Heart right ventricle (tissue), 16 donors: ENCODE measurements at regions not wholly inside any gene's neighbourhood (a gene's known extent, or its start where the extent isn't known, plus 50 kb on each side); places are given as distances from the start of the nearest gene placed in this dataset.

ENCODE experiments used
- ATAC-seq, 8 donors: fragments of 200-7000 bp; cut with Tn5 transposase; one replicate each; pipeline ENCODE4 v1.9.1; 2020; ENCODE audit warnings: mild to moderate bottlenecking in 8 of 8, moderate library complexity in 8 of 8, moderate number of reproducible peaks in 1 of 8
- DNase-seq, 2 donors: peaks; one replicate each; pipeline ENCODE4 v3.0.0-alpha.2; 2020
- H3K27ac ChIP-seq, 10 donors: fragments of 200-600 bp; sonication (generic) in 2 of 10; one replicate each; pipeline versions ENCODE4 v1.5.0 to v1.8.0; 2020 to 2022; ENCODE audit warnings: mild to moderate bottlenecking in 3 of 10
- H3K27me3 ChIP-seq, 7 donors: fragments of 200-600 bp; one replicate each; pipeline ENCODE4 v1.8.0; 2021 to 2022; ENCODE audit warnings: mild to moderate bottlenecking in 2 of 7
- H3K36me3 ChIP-seq, 9 donors: fragments of 200-600 bp; sonication (generic) in 1 of 9; one replicate each; pipeline versions ENCODE4 v1.5.0 to v1.8.0; 2020 to 2022; ENCODE audit warnings: mild to moderate bottlenecking in 2 of 9
- H3K4me1 ChIP-seq, 9 donors: fragments of 200-600 bp; sonication (generic) in 1 of 9; one replicate each; pipeline versions ENCODE4 v1.5.0 to v1.8.0; 2020 to 2022; ENCODE audit warnings: mild to moderate bottlenecking in 4 of 9
- H3K4me3 ChIP-seq, 10 donors: fragments of 200-600 bp; sonication (generic) in 2 of 10; one replicate each; pipeline versions ENCODE4 v1.5.0 to v1.8.0; 2020 to 2022; ENCODE audit warnings: mild to moderate bottlenecking in 7 of 10, moderate library complexity in 2 of 10
- H3K9me3 ChIP-seq, 11 donors: fragments of 200-600 bp in 10 of 11; sonication (generic) in 2 of 11; one replicate each; pipeline versions ENCODE4 v1.5.0 to v1.8.0; 2013 to 2022; ENCODE audit warnings: mild to moderate bottlenecking in 2 of 11, control low read depth in 1 of 11, moderate library complexity in 1 of 11
- CTCF ChIP-seq, 9 donors: fragments of 200-600 bp; sonication (generic) in 2 of 9; IDR thresholded peaks; one replicate each; pipeline versions ENCODE4 v1.5.0 to v1.8.0; 2021 to 2022; ENCODE audit warnings: antibody characterized with exemption in 9 of 9, mild to moderate bottlenecking in 5 of 9, moderate library complexity in 1 of 9
- WGBS, 2 donors: extraction: QIAGEN DNeasy Blood & Tissue Kit; methylation state at CpG; one replicate each; pipeline ENCODE4 v1.1.7; 2013; ENCODE audit warnings: inconsistent platforms in 1 of 2; 5-methylcytosine and 5-hydroxymethylcytosine counted together
- intact Hi-C, 10 donors: fragments of 100-400 bp; cut with DNase I; formaldehyde crosslinking; loops; one replicate each; pipeline versions ENCODE4 v1.11.1 to v1.14.2; 2022
- donor health status: Arrhythmogenic right ventricular cardiomyopathy.
- donor health status: ischemic (EF 13 %, LVEDD 7.1; RV severe dilation, severe dysfunction).
- donor health status: healthy with polysubstance abuse.
- donor health status: DM: no; HTN: yes; CAD: no.
- donor health status: DM: no; HTN: no; CAD: no.
- donor health status: ischemic (EF 25% LVEDD 6.9; RV normal size, moderate dysfunction).
- donor health status: ischemic (EF 25% LVEDD 5.7; RV mildly dilated, moderate dysfunction).
- donor health status: healthy.
- donor health status: DM: yes; HTN: yes; CAD: no.
- donor health status: Ischemic cardiomyopathy.
- donor health status: ischemic (EF 35%, LVEDD 5.7; RV mildly dilated, moderate dysfunction).
- donor health status: nonischemic (EF 11% LVEDD 7.7; RV severe dilation, severe dysfunction).
- donor health status: DM: yes; HTN: yes; CAD: no.
- donor health status: PGD.
- donor health status: ischemic (EF 29% LVEDD 5.4; RV normal size, mild dysfunction).
- donor health status: nonischemic (EF 23%, LVEDD 6.1; RV moderate dilation, normal function).

GRCh38 chr16:51470492-51470891, 319.4 kb upstream of the SALL1 start:
- no peak overlapping the region for H3K4me3 ChIP-seq
- H3K27me3 ChIP-seq: no peaks in the 10 kb centered on the region
- TF ChIP-seq CTCF (IDR thresholded peaks at IDR 0.05): no peak
- ATAC-seq (no peak), DNase-seq (no peak)
- intact Hi-C loops: no loop called here
- no peaks in the 10 kb centered on the region for H3K4me1 ChIP-seq
- H3K9me3 ChIP-seq: no peaks in the 10 kb centered on the region
- WGBS, 2 donors: 68% methylated on average over 4 of the region's 4 CpGs
- no peak overlapping the region for H3K27ac ChIP-seq
- no peaks in the 10 kb centered on the region for H3K36me3 ChIP-seq

GRCh38 chr16:51464996-51465395, 313.9 kb upstream of the SALL1 start:
- Histone ChIP-seq H3K9me3 (no peaks in the 10 kb centered on the region), H3K4me3 (no peak overlapping the region), H3K4me1 (no peaks in the 10 kb centered on the region), H3K27ac (no peak overlapping the region), H3K36me3 (no peaks in the 10 kb centered on the region), H3K27me3 (no peaks in the 10 kb centered on the region)
- WGBS, 2 donors: 73 to 80% methylated on average over 5 of the region's 5 CpGs
- intact Hi-C loops: no loop called here
- ATAC-seq (no peak), DNase-seq (no peak)
- TF ChIP-seq CTCF (IDR thresholded peaks at IDR 0.05): no peak

GRCh38 chr16:51461255-51461654, 310.2 kb upstream of the SALL1 start:
- no peaks in the 10 kb centered on the region for H3K27me3 ChIP-seq
- intact Hi-C loops: no loop called here

GRCh38 chr16:51458356-51459140, 307.5 kb upstream of the SALL1 start:
- no peak overlapping the region for H3K4me3 ChIP-seq
- ATAC-seq (no peak), DNase-seq (no peak)
- 72 to 75% methylated on average over 11 of the region's 11 CpGs for WGBS, 2 donors
- no peaks in the 10 kb centered on the region for H3K36me3 ChIP-seq
- intact Hi-C loops: no loop called here
- no peak for TF ChIP-seq CTCF (IDR thresholded peaks at IDR 0.05)
- H3K27ac ChIP-seq: no peak overlapping the region
- no peaks in the 10 kb centered on the region for H3K4me1 ChIP-seq
- no peaks in the 10 kb centered on the region for H3K9me3 ChIP-seq
- H3K27me3 ChIP-seq: no peaks in the 10 kb centered on the region

More at GRCh38 chr16:51461255-51461654, 310.2 kb upstream of the SALL1 start:
- Histone ChIP-seq H3K36me3 (no peaks in the 10 kb centered on the region), H3K9me3 (no peaks in the 10 kb centered on the region), H3K4me3 (no peak overlapping the region), H3K4me1 (no peaks in the 10 kb centered on the region), H3K27ac (no peak overlapping the region)
- 54 to 61% methylated on average over 4 of the region's 4 CpGs for whole genome bisulfite sequencing, 2 donors
- DNase-seq (no peak), ATAC-seq (no peak)
- no peak for TF ChIP-seq CTCF (IDR thresholded peaks at IDR 0.05)
